ENCODE measurements at regions not wholly inside any gene's neighbourhood (a gene's known extent, or its start where the extent isn't known, plus 50 kb on each side); places are given as distances from the start of the nearest gene placed in this dataset.
"Not testable (repeated sequence)": the region's sequence is repeated elsewhere in the genome, so short reads cannot be mapped to it uniquely, and the experiment has no call there.

DNA sequence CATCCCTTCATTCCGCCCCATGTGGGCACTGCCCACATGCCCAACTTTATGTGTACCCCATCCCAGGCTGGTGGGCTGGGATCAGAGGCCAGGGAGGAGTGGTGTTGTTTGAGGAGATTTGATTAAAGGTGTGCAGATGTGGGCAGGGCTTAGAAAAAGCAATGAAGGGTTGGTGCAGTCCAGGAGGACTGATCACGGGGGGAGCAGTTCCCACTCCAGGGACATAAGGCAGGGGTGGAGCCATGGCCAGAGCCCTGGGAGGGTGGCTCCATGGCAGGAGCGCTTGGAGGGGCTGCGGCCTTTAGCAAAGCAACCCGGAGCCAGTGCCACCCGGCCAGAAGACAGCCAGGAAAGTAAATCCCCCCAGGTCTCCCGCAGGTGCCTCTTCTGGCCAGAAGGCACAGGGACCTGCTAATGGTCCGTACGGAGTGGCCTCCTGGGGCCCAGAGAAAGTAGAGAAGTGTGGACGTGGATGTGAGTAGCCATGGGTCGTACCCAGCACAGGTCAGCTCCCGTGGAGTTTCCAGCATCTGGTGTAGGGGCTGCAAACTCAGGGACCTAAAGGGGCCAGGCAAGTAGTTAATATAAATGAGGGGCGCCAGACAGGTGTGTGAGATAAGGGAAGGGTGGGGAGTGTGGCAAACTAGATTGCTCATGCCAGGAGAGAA, 62.1 kb upstream of the APCDD1L start:
- no peak overlapping the region for H3K27ac ChIP-seq
- no peak overlapping the region for H3K4me3 ChIP-seq
- WGBS, 10 experiments = 92 to 100% (median 100%) methylated on average over 1 to 4 of the region's 13 CpGs; no CpG with 5 or more reads in 6 of the 10 experiments
- in situ Hi-C loops (cut with MboI; ENCODE audit: low pct_unique_long_range_greater_than_20kb in 2 of 9, low sequenced_read_pairs in 9 of 9, unreplicated experiment in 9 of 9) = no loop called here
- peaks cover 20 to 42% of the 10 kb centered on the region in 2 donors for H3K4me1 ChIP-seq (replicated peaks in 1 of 2)
- ATAC-seq (replicated peaks in 6 of 8) = no peak

DNA sequence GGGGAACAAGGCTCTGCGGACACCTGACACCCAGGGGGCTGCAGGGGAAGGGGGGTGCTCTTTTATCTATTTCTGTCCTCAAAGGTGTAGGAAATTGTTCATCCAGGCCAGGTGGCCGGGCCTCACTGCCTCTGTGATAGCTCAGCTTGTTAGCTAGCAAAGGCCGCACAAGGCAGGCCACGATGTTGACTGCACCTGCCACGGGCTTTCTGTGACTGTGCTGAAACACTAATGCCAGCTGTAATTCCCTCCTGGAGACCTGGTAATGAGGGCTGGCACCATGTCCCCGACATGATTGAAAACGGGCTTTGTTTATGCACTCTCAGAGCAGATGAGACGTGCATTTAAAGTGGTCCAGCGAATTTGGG, 61.4 kb upstream of the APCDD1L start:
- Histone ChIP-seq H3K27ac (no peak overlapping the region), H3K4me3 (no peak overlapping the region), H3K4me1 (replicated peaks in 1 of 2) (peaks cover 27 to 46% of the 10 kb centered on the region in 2 donors)
- ATAC-seq (replicated peaks in 6 of 8) = peak in 1 of 8 experiments; percentile 19
- WGBS, 10 experiments = 0 to 100% (median 88%) methylated on average over 1 to 5 of the region's 9 CpGs; no CpG with 5 or more reads in 5 of the 10 experiments
- in situ Hi-C loops (cut with MboI; ENCODE audit: low pct_unique_long_range_greater_than_20kb in 2 of 9, low sequenced_read_pairs in 9 of 9, unreplicated experiment in 9 of 9) = no loop called here

DNA sequence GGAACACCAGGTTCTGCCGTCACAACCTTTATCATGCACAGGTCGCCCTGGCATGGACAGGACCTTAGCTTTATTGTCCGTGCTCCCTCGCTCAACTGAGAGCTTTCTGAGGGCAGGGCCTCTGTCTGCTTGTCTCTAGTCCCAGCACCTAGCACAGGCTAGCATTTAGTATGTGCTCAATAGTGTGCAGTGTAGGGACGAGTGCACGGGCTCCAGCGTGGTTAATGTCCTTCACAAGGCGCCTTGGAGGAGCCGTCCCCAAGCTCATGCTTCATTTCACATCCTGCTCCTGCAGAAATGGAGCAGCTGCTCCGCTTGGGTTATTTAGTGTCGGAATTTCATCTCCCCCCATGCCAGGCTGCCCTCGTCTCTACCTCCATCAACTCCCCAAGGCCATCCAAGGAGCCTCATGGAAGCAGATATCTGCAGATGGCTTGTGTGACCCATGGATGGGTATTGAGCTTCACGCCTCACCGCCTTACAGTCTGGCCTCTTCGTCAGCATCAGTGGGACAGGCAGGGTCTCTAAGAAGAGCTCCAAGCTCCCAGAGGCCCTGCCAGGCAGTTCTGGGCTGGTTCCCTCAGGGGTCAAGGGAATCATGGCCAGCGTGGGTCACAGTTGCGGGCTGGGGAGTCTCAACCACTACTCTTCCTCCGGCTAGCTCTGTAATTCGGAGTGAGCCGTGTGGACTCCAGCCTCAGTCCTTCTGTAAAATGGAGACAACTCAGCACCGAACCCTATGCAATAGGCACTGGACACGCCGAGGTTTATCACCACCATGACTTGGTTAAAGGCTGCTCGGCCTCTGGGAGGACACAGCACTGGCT, 60.8 kb upstream of the APCDD1L start:
- H3K27ac ChIP-seq = no peak overlapping the region
- H3K4me1 ChIP-seq (replicated peaks in 1 of 2) = peaks cover 33 to 46% of the 10 kb centered on the region in 2 donors
- no peak overlapping the region for H3K4me3 ChIP-seq
- 0 to 92% (median 87%) methylated on average over 1 to 11 of the region's 24 CpGs; no CpG with 5 or more reads in 2 of the 10 experiments for WGBS, 10 experiments
- ATAC-seq (replicated peaks in 6 of 8) = no peak
- in situ Hi-C loops (cut with MboI; ENCODE audit: low pct_unique_long_range_greater_than_20kb in 2 of 9, low sequenced_read_pairs in 9 of 9, unreplicated experiment in 9 of 9) = no loop called here

DNA sequence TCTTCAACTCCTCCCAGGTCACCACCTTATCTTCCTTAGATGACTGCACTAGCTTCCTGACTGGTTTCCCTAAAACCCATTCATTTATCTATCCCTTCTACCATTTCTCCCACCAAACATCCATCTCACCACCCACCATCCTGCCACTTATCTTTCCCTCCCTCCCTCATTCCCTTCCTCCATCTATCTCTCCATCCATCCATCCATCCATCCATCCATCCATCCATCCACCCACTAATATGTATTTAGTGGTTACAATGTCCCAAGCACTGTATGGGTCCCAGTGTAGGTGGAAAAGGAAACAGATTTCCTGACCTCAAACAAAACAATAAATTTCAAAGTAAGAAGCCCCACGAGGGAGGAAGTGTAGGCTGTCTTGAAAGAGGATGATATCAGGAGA, 59.3 kb upstream of the APCDD1L start:
- in situ Hi-C loops (cut with MboI; ENCODE audit: low pct_unique_long_range_greater_than_20kb in 2 of 9, low sequenced_read_pairs in 9 of 9, unreplicated experiment in 9 of 9) = no loop called here
- WGBS, 10 experiments = 0 to 100% (median 31%) methylated on average over 1 of the region's 1 CpG; no CpG with 5 or more reads in 4 of the 10 experiments
- H3K4me3 ChIP-seq = no peak overlapping the region
- H3K4me1 ChIP-seq (replicated peaks in 1 of 2) = peaks cover 38 to 52% of the 10 kb centered on the region in 2 donors
- no peak overlapping the region for H3K27ac ChIP-seq
- ATAC-seq (replicated peaks in 6 of 8) = no peak

DNA sequence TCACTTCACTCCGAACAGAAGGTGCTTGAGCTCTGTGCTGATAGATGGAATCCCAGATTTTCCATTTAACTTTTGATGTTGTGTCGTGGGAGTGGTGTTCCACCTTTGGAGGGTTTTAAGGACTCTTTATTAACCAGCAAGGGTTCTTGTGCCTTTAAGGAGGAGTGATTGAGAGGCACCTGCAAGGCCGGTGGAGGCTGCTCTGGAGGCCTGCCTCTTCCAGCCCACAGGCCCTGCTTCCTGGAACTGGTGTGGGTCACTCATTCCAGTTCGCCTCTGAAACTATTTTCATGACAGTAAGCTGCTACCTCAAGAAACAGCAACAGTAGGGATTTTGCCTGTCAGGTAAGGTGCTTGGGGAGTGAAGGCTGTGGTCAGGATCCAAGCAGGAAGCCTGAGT, 58.8 kb upstream of the APCDD1L start:
- 60 to 100% (median 82%) methylated on average over 1 to 4 of the region's 4 CpGs; no CpG with 5 or more reads in 4 of the 10 experiments for WGBS, 10 experiments
- ATAC-seq (replicated peaks in 6 of 8) = no peak
- Histone ChIP-seq H3K27ac (no peak overlapping the region), H3K4me3 (no peak overlapping the region), H3K4me1 (replicated peaks in 1 of 2) (peaks cover 43 to 56% of the 10 kb centered on the region in 2 donors)
- in situ Hi-C loops (cut with MboI; ENCODE audit: low pct_unique_long_range_greater_than_20kb in 2 of 9, low sequenced_read_pairs in 9 of 9, unreplicated experiment in 9 of 9) = no loop called here

DNA sequence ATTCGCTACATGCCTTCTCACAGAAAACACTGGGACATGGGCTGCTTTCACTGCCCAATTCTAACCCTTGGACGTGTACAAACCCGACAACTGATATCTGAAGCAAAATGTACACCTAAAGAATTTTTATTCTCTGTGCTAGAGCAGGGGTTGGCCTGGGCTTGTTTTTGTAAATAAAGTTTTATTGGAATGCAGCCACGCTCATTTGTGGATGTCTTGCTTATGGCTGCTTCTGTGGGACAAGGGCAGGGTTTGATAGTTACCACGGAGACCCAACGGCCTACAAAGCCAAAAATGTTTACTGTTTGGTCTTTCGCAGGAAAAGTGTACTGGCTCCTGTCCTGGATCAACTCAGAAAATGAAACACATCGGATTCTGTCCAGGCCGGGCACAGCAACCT, 58.1 kb upstream of the APCDD1L start:
- 60 to 100% (median 87%) methylated on average over 1 to 8 of the region's 9 CpGs; no CpG with 5 or more reads in 1 of the 10 experiments for WGBS, 10 experiments
- in situ Hi-C loops (cut with MboI; ENCODE audit: low pct_unique_long_range_greater_than_20kb in 2 of 9, low sequenced_read_pairs in 9 of 9, unreplicated experiment in 9 of 9) = no loop called here
- ATAC-seq (replicated peaks in 6 of 8) = peak in 1 of 8 experiments; percentile 20
- peaks cover 50 to 62% of the 10 kb centered on the region in 2 donors for H3K4me1 ChIP-seq (replicated peaks in 1 of 2)
- H3K4me3 ChIP-seq = no peak overlapping the region
- no peak overlapping the region for H3K27ac ChIP-seq

DNA sequence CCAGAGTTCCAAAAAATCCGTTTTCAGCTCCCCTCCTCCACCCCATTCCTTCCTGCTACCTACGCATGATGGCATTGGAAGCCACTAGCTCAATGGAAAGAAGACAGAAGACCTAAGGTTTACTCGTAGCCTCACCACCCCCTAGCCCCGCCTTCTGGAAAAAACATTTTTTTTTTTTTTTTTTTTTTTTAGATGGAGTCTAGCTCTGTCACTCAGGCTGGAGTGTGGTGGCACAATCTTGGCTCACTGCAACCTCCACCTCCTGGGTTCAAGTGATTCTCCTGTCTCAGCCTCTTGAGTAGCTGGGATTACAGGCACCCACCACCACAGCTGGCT, 57.2 kb upstream of the APCDD1L start:
- ATAC-seq (replicated peaks in 6 of 8); in situ Hi-C loops (cut with MboI; ENCODE audit: low pct_unique_long_range_greater_than_20kb in 2 of 9, low sequenced_read_pairs in 9 of 9, unreplicated experiment in 9 of 9); H3K4me3 ChIP-seq: not testable (repeated sequence)
- Histone ChIP-seq H3K27ac (peak overlapping the region in 1 of 2 donors; percentile 46), H3K4me1 (replicated peaks in 1 of 2) (peaks cover 48 to 63% of the 10 kb centered on the region in 2 donors)
- 61 to 94% (median 82%) methylated on average over 1 to 4 of the region's 4 CpGs; no CpG with 5 or more reads in 1 of the 10 experiments for WGBS, 10 experiments

DNA sequence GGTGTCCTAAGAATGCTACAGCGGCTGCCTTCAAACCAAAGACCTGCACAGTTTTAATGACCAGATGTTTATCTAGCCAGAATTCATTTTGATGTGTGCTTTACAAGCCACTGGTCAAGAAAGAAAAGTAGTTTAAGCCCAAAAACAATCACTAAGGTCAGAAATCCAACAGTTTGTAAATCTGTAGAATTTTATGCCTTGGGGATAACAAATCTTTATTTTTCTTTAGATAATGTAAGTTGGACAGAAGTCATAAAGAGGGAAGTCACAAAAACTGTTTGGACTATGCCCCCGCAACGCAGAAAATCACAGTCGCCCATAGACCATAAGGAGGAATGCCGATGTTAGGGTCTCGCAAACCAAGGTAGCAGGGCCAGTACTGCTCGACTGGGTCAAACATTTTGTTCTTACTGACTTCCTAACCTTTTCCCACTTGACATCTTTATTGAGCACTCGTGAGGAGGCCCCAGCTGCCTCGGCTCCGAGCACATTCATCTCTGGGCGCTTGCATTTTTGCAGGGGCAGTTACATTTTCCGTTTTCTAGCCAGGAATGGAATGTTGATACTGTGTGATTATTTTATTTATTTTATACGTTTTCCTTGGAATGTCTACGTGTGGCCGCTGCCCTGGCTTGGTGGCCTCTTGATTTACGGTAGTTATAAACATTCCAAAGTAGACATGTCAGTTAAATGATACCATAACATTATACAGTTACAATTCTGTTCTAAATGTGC, 56.7 kb upstream of the APCDD1L start:
- Histone ChIP-seq H3K27ac (peak overlapping the region in 1 of 2 donors; percentile 46), H3K4me3 (no peak overlapping the region), H3K4me1 (replicated peaks in 1 of 2) (peaks cover 48 to 60% of the 10 kb centered on the region in 2 donors)
- WGBS, 10 experiments = 40 to 97% (median 77%) methylated on average over 3 to 16 of the region's 16 CpGs; no CpG with 5 or more reads in 1 of the 10 experiments
- ATAC-seq (replicated peaks in 6 of 8) = peak in 2 of 8 experiments; percentile 5 to 8
- in situ Hi-C loops (cut with MboI; ENCODE audit: low pct_unique_long_range_greater_than_20kb in 2 of 9, low sequenced_read_pairs in 9 of 9, unreplicated experiment in 9 of 9) = no loop called here

DNA sequence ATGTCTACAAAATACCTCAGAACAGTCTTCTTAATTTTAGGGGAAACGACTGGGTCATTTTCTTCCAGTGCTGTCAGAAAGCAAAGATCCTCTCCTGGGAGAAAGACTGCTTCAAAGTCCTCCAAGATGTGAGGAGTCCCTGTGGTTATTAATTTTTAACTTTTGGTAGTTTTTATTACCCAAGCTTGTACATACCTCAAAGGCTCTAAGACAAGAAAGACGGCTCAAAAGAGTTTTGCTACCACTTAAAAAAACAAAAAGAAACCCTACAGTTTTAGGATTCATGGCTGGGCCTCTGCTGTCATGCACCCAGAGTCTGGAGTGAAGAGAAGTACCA, 56.1 kb upstream of the APCDD1L start:
- Histone ChIP-seq H3K4me1 (replicated peaks in 1 of 2) (peaks cover 48 to 55% of the 10 kb centered on the region in 2 donors), H3K4me3 (no peak overlapping the region), H3K27ac (peak overlapping the region; percentile 28 to 68)
- 14 to 61% (median 35%) methylated on average over 1 to 2 of the region's 2 CpGs; no CpG with 5 or more reads in 3 of the 10 experiments for WGBS, 10 experiments
- in situ Hi-C loops (cut with MboI; ENCODE audit: low pct_unique_long_range_greater_than_20kb in 2 of 9, low sequenced_read_pairs in 9 of 9, unreplicated experiment in 9 of 9) = no loop called here
- no peak for ATAC-seq (replicated peaks in 6 of 8)

DNA sequence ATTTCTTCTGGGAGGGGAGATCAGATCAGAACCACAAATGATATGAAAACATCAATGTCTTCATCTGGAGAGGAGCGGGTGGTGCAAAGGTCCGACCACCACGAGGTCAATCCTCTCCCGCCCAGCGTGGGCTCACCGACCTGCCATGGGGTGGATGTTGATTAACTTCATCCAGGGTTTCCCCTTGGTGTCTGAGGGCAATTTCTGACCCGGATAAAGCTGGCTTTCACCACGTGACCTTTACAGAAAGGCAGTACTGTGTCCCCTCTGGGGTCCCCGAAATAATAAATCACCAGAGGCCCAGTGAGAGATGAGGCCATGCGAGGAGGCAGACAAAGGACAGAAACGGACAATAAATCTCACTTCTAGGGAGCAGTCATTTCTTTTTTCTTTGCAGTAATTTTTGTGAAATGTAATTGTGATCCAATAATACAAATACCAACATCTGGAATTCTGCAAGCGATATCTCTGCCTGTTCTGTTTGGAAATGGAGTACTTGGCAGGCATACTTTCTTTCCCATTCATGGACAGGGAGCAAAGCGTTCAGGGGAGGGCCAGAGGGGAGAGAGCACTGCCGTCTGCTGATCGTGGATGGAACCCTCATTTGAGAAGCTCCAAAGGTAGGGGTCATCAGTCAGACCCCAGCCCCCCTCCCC, 55.1 kb upstream of the APCDD1L start:
- peak overlapping the region; percentile 61 to 68 for H3K27ac ChIP-seq
- no peak overlapping the region for H3K4me3 ChIP-seq
- peaks cover 48 to 53% of the 10 kb centered on the region in 2 donors for H3K4me1 ChIP-seq (replicated peaks in 1 of 2)
- 14 to 52% (median 30%) methylated on average over 2 to 11 of the region's 15 CpGs; no CpG with 5 or more reads in 3 of the 10 experiments for WGBS, 10 experiments
- peak in 5 of 8 experiments; percentile 74 to 93 (median 90) for ATAC-seq (replicated peaks in 6 of 8)
- in situ Hi-C loops (cut with MboI; ENCODE audit: low pct_unique_long_range_greater_than_20kb in 2 of 9, low sequenced_read_pairs in 9 of 9, unreplicated experiment in 9 of 9) = no loop called here

DNA sequence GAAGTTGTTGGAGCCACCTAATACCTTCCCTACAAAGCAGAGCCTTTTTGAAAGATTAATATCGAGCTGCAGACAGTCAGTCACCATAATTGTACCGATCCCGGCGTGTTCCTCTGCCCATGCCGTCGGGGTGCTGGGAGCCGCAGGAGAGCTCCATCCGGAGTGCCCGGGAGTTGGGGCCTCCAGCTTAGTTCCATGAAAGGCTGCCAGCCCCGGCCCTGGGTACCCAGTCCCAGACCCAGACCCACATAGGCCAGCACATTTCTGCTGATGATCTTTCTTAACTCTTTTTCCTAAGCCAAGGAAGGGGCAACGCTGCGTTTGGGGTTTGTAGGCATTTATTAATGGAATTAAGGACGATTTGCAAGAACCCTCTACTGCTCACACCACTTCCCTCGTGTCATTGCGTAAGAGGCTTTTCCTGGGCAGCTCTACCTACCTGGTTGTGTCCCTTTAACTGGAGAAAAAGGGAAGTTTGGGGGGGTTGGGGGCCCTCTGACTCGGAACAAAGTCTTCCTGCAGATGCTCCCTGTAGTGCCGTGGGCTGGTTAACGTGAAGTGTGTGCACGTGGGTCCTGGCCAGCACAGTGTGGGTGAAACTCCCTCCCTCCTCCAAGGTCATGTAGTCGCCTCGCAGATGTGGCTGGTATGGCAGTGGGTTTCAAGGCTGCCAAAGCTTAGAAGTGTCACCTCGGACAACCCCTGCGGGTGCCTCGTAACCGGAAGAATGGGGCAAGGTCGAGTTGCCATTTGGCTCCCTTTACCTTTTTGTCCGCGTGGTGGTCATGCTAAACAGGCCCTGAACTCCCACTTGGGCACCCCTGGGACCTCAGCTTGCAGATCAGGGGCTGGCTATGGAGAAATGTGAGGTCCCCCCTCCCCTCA, 54.3 kb upstream of the APCDD1L start:
- peak in 4 of 8 experiments; percentile 5 to 29 (median 12) for ATAC-seq (replicated peaks in 6 of 8)
- 62 to 90% (median 86%) methylated on average over 3 to 10 of the region's 28 CpGs; no CpG with 5 or more reads in 2 of the 10 experiments for WGBS, 10 experiments
- in situ Hi-C loops (cut with MboI; ENCODE audit: low pct_unique_long_range_greater_than_20kb in 2 of 9, low sequenced_read_pairs in 9 of 9, unreplicated experiment in 9 of 9) = no loop called here
- Histone ChIP-seq H3K4me1 (replicated peaks in 1 of 2) (peaks cover 48 to 53% of the 10 kb centered on the region in 2 donors), H3K4me3 (no peak overlapping the region), H3K27ac (peak overlapping the region; percentile 61 to 68)

Data from motor neuron (in vitro differentiated cells).